T-cell (primary cell): ENCODE measurements at regions not wholly inside any gene's neighbourhood (a gene's known extent, or its start where the extent isn't known, plus 50 kb on each side); places are given as distances from the start of the nearest gene placed in this dataset.

Experiments used
- ATAC-seq, 4 experiments: fragments of 200-7000 bp in 3 of 4; fragments of 150-1000 bp in 1 of 4; cut with Tn5 transposase; replicated peaks in 1 of 4; 1 replicate in 3 of 4; 2 replicates in 1 of 4; pipeline ENCODE4 v1.10.0; 2021; ENCODE audit warnings: moderate library complexity in 3 of 4, mild to moderate bottlenecking in 2 of 4, moderate number of reproducible peaks in 1 of 4
- CTCF ChIA-PET, 2 donors: fragments of 300-600 bp; sonication (Branson Sonifier 250); formaldehyde crosslinking; loops; one replicate each; lab custom pipeline; 2022; ENCODE audit warnings: antibody characterized with exemption in 2 of 2; lab: Charles Lee
- POLR2A ChIA-PET, 2 donors: fragments of 300-600 bp; sonication (Branson Sonifier 250); formaldehyde crosslinking; loops; one replicate each; lab custom pipeline; 2022; ENCODE audit warnings: antibody characterized with exemption in 2 of 2; lab: Charles Lee
- DNase-seq, 35 experiments: peaks; one replicate each; pipeline versions ENCODE4 v3.0.0 to v3.0.0-alpha.2; 2013 to 2023
- H3K27ac ChIP-seq: one replicate; pipeline ENCODE4 v1.5.1; 2013; ENCODE audit warnings: low read length
- H3K27me3 ChIP-seq, 2 experiments: replicated peaks in 1 of 2; 1 replicate in 1 of 2; 2 replicates in 1 of 2; pipeline versions ENCODE4 v1.6.1 to v1.7.0; 2013; ENCODE audit warnings: low read length in 1 of 2, mixed read lengths in 1 of 2; ENCODE audit not compliant: control insufficient read depth in 2 of 2, insufficient read depth in 2 of 2; ENCODE audit errors: extremely low read depth in 1 of 2
- H3K36me3 ChIP-seq, 2 donors: 1 replicate in 1 of 2; 2 replicates in 1 of 2; pipeline versions ENCODE4 v1.6.1 to v1.7.0; 2013; ENCODE audit warnings: low read length in 1 of 2; ENCODE audit not compliant: control insufficient read depth in 2 of 2, insufficient read depth in 1 of 2; ENCODE audit errors: extremely low read depth in 1 of 2
- H3K4me1 ChIP-seq, 2 experiments: 1 replicate in 1 of 2; 2 replicates in 1 of 2; pipeline versions ENCODE4 v1.6.1 to v1.7.0; 2013; ENCODE audit warnings: low read length in 2 of 2, mixed read lengths in 1 of 2; ENCODE audit not compliant: insufficient read depth in 2 of 2, control insufficient read depth in 1 of 2; ENCODE audit errors: extremely low read depth in 1 of 2
- H3K4me3 ChIP-seq, 2 donors: 1 replicate in 1 of 2; 2 replicates in 1 of 2; pipeline versions ENCODE4 v1.5.1 to v1.7.0; 2013; ENCODE audit warnings: mild to moderate bottlenecking in 2 of 2, low read length in 1 of 2, moderate library complexity in 1 of 2; ENCODE audit not compliant: control insufficient read depth in 1 of 2; ENCODE audit errors: extremely low read depth in 1 of 2
- H3K9me3 ChIP-seq: 2 replicates; pipeline ENCODE4 v1.7.0; 2013
- H3K27ac Mint-ChIP-seq, 2 donors: one replicate each; pipeline ENCODE4 v1.8.0; 2020 to 2021; ENCODE audit warnings: mild to moderate bottlenecking in 2 of 2, mixed read lengths in 2 of 2
- H3K27me3 Mint-ChIP-seq, 2 donors: one replicate each; pipeline ENCODE4 v1.8.0; 2021 to 2022; ENCODE audit warnings: mixed read lengths in 2 of 2
- H3K36me3 Mint-ChIP-seq: one replicate; pipeline ENCODE4 v1.8.0; 2021; ENCODE audit warnings: mixed read lengths
- H3K4me1 Mint-ChIP-seq, 3 donors: one replicate each; pipeline ENCODE4 v1.8.0; 2020 to 2022; ENCODE audit warnings: mixed read lengths in 3 of 3, mild to moderate bottlenecking in 1 of 3
- H3K4me3 Mint-ChIP-seq, 3 donors: one replicate each; pipeline ENCODE4 v1.8.0; 2020 to 2022; ENCODE audit warnings: mild to moderate bottlenecking in 3 of 3, mixed read lengths in 3 of 3, moderate library complexity in 3 of 3
- H3K9me3 Mint-ChIP-seq, 3 donors: one replicate each; pipeline ENCODE4 v1.8.0; 2020 to 2022; ENCODE audit warnings: mixed read lengths in 3 of 3
- WGBS: methylation state at CpG from one replicate; pipeline ENCODE4 v1.1.5; 2013; ENCODE audit warnings: missing lambda C conversion rate; ENCODE audit not compliant: insufficient coverage; 5-methylcytosine and 5-hydroxymethylcytosine counted together

DNA sequence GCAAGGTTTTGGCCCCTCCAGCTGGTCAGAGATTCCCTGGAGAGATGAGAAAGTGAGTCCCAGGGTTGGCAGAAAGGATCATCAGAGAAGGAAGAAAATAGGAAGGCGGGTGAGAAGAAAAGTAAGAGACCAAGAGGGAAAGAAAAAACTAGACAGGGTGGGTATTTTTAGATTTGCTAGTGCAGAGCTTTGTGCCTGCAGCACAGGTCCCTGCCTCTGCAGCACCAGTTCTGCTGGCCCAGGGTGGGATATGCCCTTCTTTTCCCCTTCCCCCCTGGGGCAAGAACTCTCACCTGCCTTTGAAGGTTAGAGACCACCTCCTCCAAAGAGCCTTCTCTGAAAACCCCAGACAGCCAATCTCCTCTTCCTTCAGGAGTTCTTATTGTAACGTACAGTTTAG is 90.3 kb upstream of the EGFLAM start:
- Histone ChIP-seq H3K27me3 (peaks cover 0 to 10% of the 10 kb centered on the region in 2 experiments), H3K4me3 (no peak overlapping the region), H3K4me1 (no peaks in the 10 kb centered on the region), H3K36me3 (no peaks in the 10 kb centered on the region), H3K9me3 (no peaks in the 10 kb centered on the region), H3K27ac (no peak overlapping the region)
- DNase-seq (no peak), ATAC-seq (no peak)
- Mint-ChIP-seq H3K27me3 (no peaks in the 10 kb centered on the region), H3K36me3 (no peaks in the 10 kb centered on the region), H3K4me1 (no peaks in the 10 kb centered on the region), H3K4me3 (no peak overlapping the region), H3K27ac (no peak overlapping the region), H3K9me3 (no peaks in the 10 kb centered on the region)
- 60% methylated on average over 1 of the region's 2 CpGs for WGBS
- ChIA-PET POLR2A (no interaction called here), CTCF (interaction anchor here in 1 of 2 donors (0.7 kb wide), 1 partner anchor 1876 kb away, joined by 3 read pairs; no protein-coding TSS in a partner anchor)

DNA sequence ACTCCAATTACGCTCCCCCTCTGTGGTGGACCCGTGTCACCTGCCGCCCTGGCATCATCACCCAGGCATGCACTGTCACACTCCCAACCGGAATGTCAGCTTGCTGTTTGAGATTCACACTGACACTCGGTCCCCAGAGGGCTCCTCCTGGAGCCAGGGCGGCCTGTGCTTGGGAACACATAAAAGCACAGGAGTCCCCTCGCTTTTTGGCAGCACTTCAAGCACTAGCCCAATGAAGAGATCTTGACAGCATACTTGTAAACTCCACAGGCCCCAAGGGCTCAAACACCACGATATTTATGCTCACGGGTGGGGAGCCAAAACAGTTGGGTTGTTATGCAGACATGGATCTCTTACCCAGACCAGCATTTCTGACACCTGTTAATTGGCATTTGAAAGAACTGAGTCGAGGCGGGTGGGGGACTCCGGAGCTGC is 90.8 kb upstream of the EGFLAM start:
- POLR2A ChIA-PET: no interaction called here
- no peaks in the 10 kb centered on the region for H3K36me3 Mint-ChIP-seq
- Histone ChIP-seq H3K27me3 (peaks cover 0 to 10% of the 10 kb centered on the region in 2 experiments), H3K36me3 (no peaks in the 10 kb centered on the region), H3K27ac (no peak overlapping the region), H3K9me3 (no peaks in the 10 kb centered on the region), H3K4me1 (no peaks in the 10 kb centered on the region), H3K4me3 (no peak overlapping the region)
- H3K27me3 Mint-ChIP-seq: no peaks in the 10 kb centered on the region
- no peak for ATAC-seq
- no peak overlapping the region for H3K4me3 Mint-ChIP-seq
- no peaks in the 10 kb centered on the region for H3K4me1 Mint-ChIP-seq
- CTCF ChIA-PET: no interaction called here
- DNase-seq: no peak
- H3K27ac Mint-ChIP-seq: no peak overlapping the region
- no peaks in the 10 kb centered on the region for H3K9me3 Mint-ChIP-seq
- 60% methylated on average over 11 of the region's 12 CpGs for WGBS

DNA sequence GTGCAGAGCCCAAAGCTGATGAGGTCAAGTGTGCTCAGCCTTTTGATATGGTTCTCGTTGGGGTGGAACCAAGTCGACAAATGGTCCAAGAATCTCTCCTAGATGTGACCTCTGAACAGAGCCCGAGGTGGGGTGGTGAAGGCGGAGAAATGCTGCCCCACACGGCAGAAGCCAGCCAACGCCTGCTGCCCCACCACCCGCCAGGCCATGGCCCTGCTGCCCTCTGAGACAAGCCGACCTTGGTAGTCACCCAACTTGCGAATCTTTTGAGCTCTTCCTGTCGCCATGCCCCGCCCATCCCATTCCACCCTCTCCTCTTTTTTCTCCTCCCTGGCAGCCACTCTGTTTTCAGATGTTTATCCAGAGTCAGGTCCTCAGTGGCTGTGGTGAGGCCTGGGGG is 91.5 kb upstream of the EGFLAM start:
- Mint-ChIP-seq H3K4me1 (no peaks in the 10 kb centered on the region), H3K36me3 (no peaks in the 10 kb centered on the region), H3K9me3 (no peaks in the 10 kb centered on the region), H3K27ac (no peak overlapping the region), H3K27me3 (no peaks in the 10 kb centered on the region), H3K4me3 (no peak overlapping the region)
- Histone ChIP-seq H3K36me3 (no peaks in the 10 kb centered on the region), H3K9me3 (no peaks in the 10 kb centered on the region), H3K27me3 (peaks cover 0 to 10% of the 10 kb centered on the region in 2 experiments), H3K27ac (no peak overlapping the region), H3K4me1 (no peaks in the 10 kb centered on the region), H3K4me3 (no peak overlapping the region)
- CTCF ChIA-PET: no interaction called here
- ATAC-seq (no peak), DNase-seq (no peak)
- POLR2A ChIA-PET: no interaction called here
- WGBS: 82% methylated on average over 8 of the region's 11 CpGs

DNA sequence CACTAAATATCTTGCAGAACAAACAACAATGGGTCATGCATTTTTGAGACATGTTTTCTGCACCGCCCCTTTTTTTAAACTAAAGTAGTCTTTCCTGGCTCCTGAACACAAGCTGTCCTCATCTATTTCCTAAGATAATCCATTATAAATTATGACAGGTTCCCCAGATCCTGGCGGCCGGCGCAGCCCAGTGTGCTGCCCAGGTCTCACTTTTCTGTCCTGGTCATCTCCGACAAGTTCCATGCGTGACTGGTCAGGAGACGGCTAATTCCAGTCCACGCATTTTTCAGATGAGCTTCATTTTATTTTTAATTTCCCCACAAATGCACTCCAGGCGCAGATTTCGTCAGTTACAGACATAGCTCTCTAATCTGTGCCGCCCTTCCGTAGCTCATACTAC is 92.9 kb upstream of the EGFLAM start:
- Histone ChIP-seq H3K4me1 (no peaks in the 10 kb centered on the region), H3K27ac (no peak overlapping the region), H3K9me3 (no peaks in the 10 kb centered on the region), H3K27me3 (peaks cover 0 to 10% of the 10 kb centered on the region in 2 experiments), H3K36me3 (no peaks in the 10 kb centered on the region), H3K4me3 (no peak overlapping the region)
- Mint-ChIP-seq H3K4me1 (no peaks in the 10 kb centered on the region), H3K4me3 (no peak overlapping the region), H3K27ac (no peak overlapping the region), H3K36me3 (no peaks in the 10 kb centered on the region), H3K27me3 (peaks cover 0 to 2% of the 10 kb centered on the region in 2 donors), H3K9me3 (no peaks in the 10 kb centered on the region)
- DNase-seq (no peak), ATAC-seq (no peak)
- ChIA-PET CTCF (no interaction called here), POLR2A (no interaction called here)
- WGBS: 97% methylated on average over 8 of the region's 12 CpGs

DNA sequence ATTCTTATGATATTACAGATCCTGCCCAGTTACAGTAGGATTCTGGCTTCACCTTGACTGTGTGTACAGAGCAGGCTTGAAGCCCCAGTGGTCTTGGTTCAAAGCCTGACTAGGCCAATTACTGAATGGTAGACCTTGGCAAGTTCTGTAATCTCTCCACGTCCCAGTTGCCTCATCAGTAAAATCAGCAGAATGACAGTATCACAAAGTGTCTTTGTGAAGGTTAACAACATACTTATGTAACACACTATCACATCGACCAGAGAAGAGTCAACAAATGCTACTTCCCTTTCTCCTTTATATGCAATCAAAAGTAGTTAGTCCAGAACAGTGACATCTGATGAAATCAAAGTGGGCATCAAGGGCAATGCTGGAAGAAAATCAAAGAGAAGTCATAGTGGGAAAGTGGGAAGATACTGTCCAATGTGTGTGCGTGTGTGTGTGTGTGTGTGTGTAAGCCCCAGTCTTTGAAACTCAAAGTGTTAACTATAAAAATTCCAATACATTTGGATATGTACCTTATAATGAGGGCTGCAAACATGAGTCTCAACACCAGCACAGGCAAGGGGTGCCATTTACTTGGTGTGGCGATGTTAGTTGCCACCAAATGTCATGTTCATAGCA is 93.5 kb upstream of the EGFLAM start:
- Histone ChIP-seq H3K36me3 (no peaks in the 10 kb centered on the region), H3K4me3 (no peak overlapping the region), H3K4me1 (no peaks in the 10 kb centered on the region), H3K27ac (no peak overlapping the region), H3K9me3 (no peaks in the 10 kb centered on the region), H3K27me3 (peaks cover 0 to 10% of the 10 kb centered on the region in 2 experiments)
- WGBS: no CpG with 5 or more reads among the region's 4 CpGs
- Mint-ChIP-seq H3K27ac (no peak overlapping the region), H3K36me3 (no peaks in the 10 kb centered on the region), H3K4me1 (no peaks in the 10 kb centered on the region), H3K9me3 (no peaks in the 10 kb centered on the region), H3K27me3 (peaks cover 0 to 2% of the 10 kb centered on the region in 2 donors), H3K4me3 (no peak overlapping the region)
- POLR2A ChIA-PET: no interaction called here
- CTCF ChIA-PET: interaction anchor here in 1 of 2 donors (0.6 kb wide), 1 partner anchor 1899 kb away, joined by 5 read pairs; no protein-coding TSS in a partner anchor
- ATAC-seq: no peak
- DNase-seq: no peak

DNA sequence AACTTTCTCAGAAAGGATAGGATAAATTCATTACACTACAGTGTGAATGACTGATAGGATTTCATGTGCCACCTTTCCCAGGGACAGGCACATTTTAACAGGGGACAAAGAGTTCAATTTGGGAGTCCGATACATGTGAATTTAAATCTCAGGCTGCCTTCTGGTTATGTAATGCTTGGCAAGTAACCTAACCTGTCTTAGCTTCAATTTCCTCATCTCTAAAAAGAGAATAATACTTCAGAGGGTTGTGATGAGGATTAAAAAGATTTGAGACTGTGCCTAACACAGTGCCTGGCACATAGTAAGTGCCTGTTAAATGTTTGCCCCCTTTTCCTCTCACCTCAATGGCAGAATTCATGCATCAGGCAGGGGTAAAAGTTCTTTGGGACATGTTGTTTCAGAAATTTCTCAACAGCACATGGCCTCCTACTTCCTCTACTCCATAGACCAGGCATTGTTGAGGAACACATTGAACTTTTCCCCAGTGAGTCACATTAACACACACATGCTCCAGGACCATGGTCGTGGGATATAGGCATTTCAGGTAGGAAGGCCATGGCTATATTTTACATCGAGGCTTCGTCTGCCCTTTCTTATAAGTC is 94.6 kb upstream of the EGFLAM start:
- H3K4me1 ChIP-seq: no peaks in the 10 kb centered on the region
- H3K9me3 ChIP-seq: no peaks in the 10 kb centered on the region
- Mint-ChIP-seq H3K4me1 (no peaks in the 10 kb centered on the region), H3K27ac (no peak overlapping the region), H3K9me3 (no peaks in the 10 kb centered on the region), H3K4me3 (no peak overlapping the region), H3K27me3 (peaks cover 0 to 2% of the 10 kb centered on the region in 2 donors), H3K36me3 (no peaks in the 10 kb centered on the region)
- ATAC-seq (no peak), DNase-seq (no peak)
- 55% methylated on average over 3 of the region's 4 CpGs for WGBS
- no peaks in the 10 kb centered on the region for H3K36me3 ChIP-seq
- POLR2A ChIA-PET: no interaction called here
- peaks cover 0 to 10% of the 10 kb centered on the region in 2 experiments for H3K27me3 ChIP-seq
- H3K27ac ChIP-seq: no peak overlapping the region
- H3K4me3 ChIP-seq: no peak overlapping the region
- CTCF ChIA-PET: no interaction called here
